Activated CD4-positive, alpha-beta T cell treated with anti-CD3 and anti-CD28 coated beads, Interleukin-2, amount 10 ng/mL, durations not matched to agents 24 days and 14 days (primary cell): ENCODE measurements at regions not wholly inside any gene's neighbourhood (a gene's known extent, or its start where the extent isn't known, plus 50 kb on each side); places are given as distances from the start of the nearest gene placed in this dataset.

Experiments
- DNase-seq: peaks from one replicate; pipeline ENCODE4 v3.0.0; 2022
- H3K27ac Mint-ChIP-seq: one replicate; pipeline ENCODE4 v1.8.0; 2022; ENCODE audit warnings: mild to moderate bottlenecking, mixed read lengths
- H3K27me3 Mint-ChIP-seq: one replicate; pipeline ENCODE4 v1.8.0; 2022; ENCODE audit warnings: mixed read lengths
- H3K36me3 Mint-ChIP-seq: one replicate; pipeline ENCODE4 v1.8.0; 2022; ENCODE audit warnings: low read depth, mild to moderate bottlenecking, mixed read lengths
- H3K4me1 Mint-ChIP-seq: one replicate; pipeline ENCODE4 v1.8.0; 2021; ENCODE audit warnings: mixed read lengths
- H3K4me3 Mint-ChIP-seq: one replicate; pipeline ENCODE4 v1.8.0; 2022; ENCODE audit warnings: mild to moderate bottlenecking, moderate library complexity, mixed read lengths
- H3K9me3 Mint-ChIP-seq: one replicate; pipeline ENCODE4 v1.8.0; 2021; ENCODE audit warnings: mixed read lengths
- intact Hi-C: fragments of 100-400 bp; cut with micrococcal nuclease; formaldehyde crosslinking; loops from one replicate; pipeline ENCODE4 v1.15.1; 2023

DNA sequence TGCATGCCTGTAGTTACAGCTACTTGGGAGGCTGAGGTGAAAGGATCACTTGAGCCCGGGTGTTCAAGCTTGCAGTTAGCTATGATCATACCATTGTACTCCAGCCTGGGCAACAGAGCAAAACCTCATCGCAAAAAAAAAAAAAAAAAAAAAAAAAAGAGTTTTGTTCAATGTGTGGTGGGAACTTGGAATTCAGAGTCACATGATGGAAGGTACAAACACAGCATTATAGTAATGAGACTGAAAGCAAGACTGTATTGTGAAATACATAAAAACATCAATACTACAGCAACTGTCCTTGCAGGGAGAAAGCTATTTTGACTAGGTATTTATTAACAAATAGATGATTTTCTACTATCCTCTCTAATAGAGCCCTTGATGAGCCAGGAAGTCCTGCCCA, 393.2 kb downstream of the DLEU7 start:
- Mint-ChIP-seq H3K27me3 (peaks cover 7% of the 10 kb centered on the region), H3K36me3 (no peaks in the 10 kb centered on the region), H3K27ac (no peak overlapping the region), H3K4me1 (peaks cover 2% of the 10 kb centered on the region), H3K9me3 (peaks cover 3% of the 10 kb centered on the region), H3K4me3 (no peak overlapping the region)
- no peak for DNase-seq
- intact Hi-C loops, result no loop called here

DNA sequence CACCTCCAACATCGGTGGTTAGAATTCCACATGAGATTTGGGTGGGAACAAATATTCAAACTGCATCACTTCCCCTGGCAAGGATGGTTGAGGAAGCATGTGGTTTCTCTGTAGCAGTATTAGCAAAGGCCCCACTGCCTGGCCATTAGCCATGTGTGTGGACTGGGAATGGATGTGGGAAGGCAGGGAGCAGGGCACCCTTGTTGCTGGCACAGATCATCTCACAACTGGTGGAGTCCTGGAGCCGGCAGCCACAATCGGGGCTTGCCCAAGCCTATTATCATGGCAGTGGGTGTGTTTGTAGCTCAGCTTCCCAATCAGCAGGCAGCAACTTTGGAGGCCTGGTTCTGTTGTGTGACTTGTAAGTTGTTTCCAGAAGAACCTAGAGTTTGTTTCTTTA, 391.9 kb downstream of the DLEU7 start:
- peaks cover 3% of the 10 kb centered on the region for H3K9me3 Mint-ChIP-seq
- peaks cover 4% of the 10 kb centered on the region for H3K27me3 Mint-ChIP-seq
- peaks cover 2% of the 10 kb centered on the region for H3K4me1 Mint-ChIP-seq
- H3K36me3 Mint-ChIP-seq, result no peaks in the 10 kb centered on the region
- intact Hi-C loops, result no loop called here
- no peak for DNase-seq
- no peak overlapping the region for H3K27ac Mint-ChIP-seq
- no peak overlapping the region for H3K4me3 Mint-ChIP-seq

DNA sequence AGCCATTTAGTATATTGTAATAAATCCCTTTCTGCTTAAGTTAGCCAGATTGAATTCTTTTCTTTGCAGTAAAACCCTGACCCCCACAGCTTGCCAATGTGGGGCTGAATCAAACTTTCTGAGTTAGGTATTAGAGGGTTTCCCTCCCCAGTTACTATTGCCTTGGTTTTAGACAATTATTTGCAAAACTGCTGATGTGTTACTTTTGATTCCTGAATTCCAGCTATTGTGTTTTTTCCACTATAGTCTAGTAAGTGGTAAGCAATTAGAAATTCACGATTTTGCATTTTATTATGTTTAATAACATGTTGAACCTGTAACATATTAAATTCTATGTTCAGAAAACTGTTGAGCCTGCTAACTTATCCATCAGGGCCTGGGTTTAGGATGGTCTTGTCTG, 391.5 kb downstream of the DLEU7 start:
- Mint-ChIP-seq H3K4me3 (no peak overlapping the region), H3K27ac (no peak overlapping the region), H3K36me3 (no peaks in the 10 kb centered on the region), H3K9me3 (peaks cover 3% of the 10 kb centered on the region), H3K27me3 (peaks cover 5% of the 10 kb centered on the region), H3K4me1 (peaks cover 2% of the 10 kb centered on the region)
- DNase-seq, result no peak
- intact Hi-C loops, result no loop called here

DNA sequence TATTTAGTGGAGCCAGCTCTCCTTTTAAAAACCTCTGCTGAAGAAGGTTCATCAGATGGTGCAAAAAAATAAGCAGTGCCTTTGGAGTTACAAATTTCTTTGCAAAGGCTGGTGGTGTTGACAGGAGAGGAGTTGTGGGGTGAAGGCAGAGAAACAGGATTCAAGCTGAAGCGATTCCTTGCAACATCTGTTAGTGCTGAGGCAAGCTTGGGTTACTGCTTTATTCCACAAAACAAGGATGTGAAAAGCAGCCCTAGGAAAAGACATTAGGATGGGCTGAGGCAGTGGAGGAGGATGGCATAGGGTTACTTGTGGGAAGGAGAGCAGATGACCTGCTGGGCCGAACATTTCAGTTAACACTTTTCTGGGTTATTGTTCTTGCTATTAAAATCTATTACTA, 390.7 kb downstream of the DLEU7 start:
- intact Hi-C loops, result no loop called here
- peaks cover 3% of the 10 kb centered on the region for H3K9me3 Mint-ChIP-seq
- no peak overlapping the region for H3K27ac Mint-ChIP-seq
- no peaks in the 10 kb centered on the region for H3K36me3 Mint-ChIP-seq
- H3K4me3 Mint-ChIP-seq, result no peak overlapping the region
- DNase-seq, result no peak
- peaks cover 2% of the 10 kb centered on the region for H3K4me1 Mint-ChIP-seq
- peaks cover 7% of the 10 kb centered on the region for H3K27me3 Mint-ChIP-seq

DNA sequence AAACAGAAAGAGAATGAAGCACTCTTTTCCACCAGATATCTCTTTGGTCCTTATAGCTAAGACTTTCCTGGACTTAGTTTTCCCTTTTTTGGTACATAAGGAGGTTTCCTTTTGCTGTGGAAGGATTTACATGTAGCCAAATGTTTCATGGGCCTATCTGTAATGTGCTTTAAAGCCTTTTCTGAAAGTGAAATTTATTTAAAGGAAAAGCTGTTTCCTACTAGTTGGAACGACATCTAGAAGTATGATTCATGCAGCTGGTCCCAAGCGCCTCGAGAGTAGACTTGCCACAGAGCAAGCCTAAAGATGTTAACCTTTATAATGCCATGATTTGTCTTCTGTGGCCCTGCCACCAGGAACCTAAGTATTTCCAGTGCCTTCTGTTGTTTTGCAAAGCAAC, 390.3 kb downstream of the DLEU7 start:
- intact Hi-C loops, result no loop called here
- DNase-seq, result no peak
- Mint-ChIP-seq H3K27ac (no peak overlapping the region), H3K4me1 (peaks cover 2% of the 10 kb centered on the region), H3K9me3 (peaks cover 3% of the 10 kb centered on the region), H3K4me3 (no peak overlapping the region), H3K27me3 (peaks cover 7% of the 10 kb centered on the region), H3K36me3 (no peaks in the 10 kb centered on the region)

DNA sequence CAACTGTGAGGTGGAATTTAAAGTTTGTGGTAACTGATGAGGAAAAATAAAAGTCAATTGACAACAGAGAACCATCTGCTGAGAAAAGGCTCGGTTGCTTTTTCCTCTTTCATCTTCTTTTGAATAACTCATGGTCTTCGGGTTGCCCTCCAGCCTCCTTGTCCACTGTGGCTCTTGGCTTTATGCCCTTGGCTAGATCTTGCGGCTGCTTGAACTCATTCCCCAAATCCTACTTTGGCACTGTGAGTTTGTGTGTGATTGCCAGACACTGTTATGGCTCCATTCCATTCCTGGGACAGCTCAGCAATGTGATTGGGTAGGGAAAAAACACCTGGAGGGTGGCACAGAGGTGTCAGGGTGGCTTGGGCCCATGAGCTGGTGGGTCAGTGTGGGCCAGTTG, 387.4 kb downstream of the DLEU7 start:
- intact Hi-C loops, result no loop called here

DNA sequence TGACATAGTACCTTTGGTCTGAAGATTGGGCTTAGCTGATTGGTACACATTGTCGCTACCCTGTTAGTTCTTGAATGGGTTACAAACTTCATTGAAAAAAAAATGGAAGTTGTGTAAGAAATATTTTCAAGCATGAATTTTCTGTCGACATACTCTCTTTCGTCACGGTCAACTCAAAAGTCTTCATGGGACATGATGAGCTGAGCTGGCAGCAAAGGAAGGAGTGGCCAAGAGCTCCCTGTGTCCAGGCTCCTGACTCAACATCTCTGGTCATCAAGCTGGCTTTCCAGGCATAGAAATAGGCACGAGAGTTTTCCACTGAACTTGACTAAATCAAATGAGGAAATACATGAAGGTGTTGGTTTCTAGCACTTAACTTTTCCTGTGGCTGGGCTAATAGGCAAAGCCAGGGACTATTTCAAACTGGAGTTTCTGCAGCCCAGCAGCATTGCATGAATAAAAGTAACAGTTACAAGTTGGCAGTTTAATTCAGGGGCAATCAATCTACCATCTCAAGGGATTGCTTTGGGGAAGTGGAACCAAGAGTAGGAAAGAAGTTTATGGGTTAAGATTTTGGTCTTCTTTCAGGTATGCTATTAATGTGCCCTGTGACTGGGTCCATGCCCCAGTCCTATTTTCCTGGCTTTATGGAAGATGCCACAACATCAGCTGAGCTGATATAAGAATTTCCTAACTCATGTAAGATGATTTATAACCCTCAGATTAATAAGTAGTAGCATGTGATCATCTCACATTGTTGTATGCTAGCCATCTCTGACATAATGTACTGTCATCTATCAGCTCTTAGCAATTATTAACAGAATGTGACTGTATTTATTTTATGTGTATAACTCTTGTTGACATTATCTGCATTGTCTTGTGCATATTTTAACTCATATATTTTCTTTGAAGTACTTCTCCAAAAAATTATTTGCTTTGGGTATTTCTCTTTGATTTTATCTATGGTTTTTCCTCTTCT, 385.8 kb downstream of the DLEU7 start:
- DNase-seq, result no peak
- Mint-ChIP-seq H3K4me3 (no peak overlapping the region), H3K4me1 (peaks cover 2% of the 10 kb centered on the region), H3K36me3 (no peaks in the 10 kb centered on the region), H3K27me3 (peaks cover 15% of the 10 kb centered on the region), H3K27ac (no peak overlapping the region), H3K9me3 (no peaks in the 10 kb centered on the region)
- intact Hi-C loops, result no loop called here

More for the DNA sequence above, 387.4 kb downstream of the DLEU7 start:
- Mint-ChIP-seq H3K27ac (no peak overlapping the region), H3K4me1 (peaks cover 2% of the 10 kb centered on the region), H3K4me3 (no peak overlapping the region), H3K36me3 (no peaks in the 10 kb centered on the region), H3K9me3 (no peaks in the 10 kb centered on the region), H3K27me3 (peaks cover 7% of the 10 kb centered on the region)
- no peak for DNase-seq

DNA sequence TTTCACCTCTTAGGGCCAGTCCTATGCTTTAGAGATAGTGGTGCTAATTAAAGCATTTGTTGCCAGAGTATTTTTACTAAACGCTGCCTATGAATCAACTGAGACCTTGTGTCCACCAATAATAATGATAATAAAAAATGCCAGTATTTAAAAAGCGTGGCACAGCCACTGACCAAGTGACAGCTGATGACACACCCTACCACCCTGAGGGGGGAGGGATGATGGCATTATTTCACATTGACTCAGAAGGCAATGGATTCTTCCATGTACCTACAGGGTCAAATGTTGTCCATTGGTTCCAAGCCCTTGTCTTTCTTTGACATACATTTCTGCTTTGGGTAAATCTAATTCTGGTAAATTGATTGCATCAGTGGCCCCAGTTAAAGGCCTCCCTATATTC, 384.4 kb downstream of the DLEU7 start:
- DNase-seq, result no peak
- Mint-ChIP-seq H3K4me3 (no peak overlapping the region), H3K9me3 (no peaks in the 10 kb centered on the region), H3K27ac (no peak overlapping the region), H3K4me1 (no peaks in the 10 kb centered on the region), H3K27me3 (peaks cover 15% of the 10 kb centered on the region), H3K36me3 (no peaks in the 10 kb centered on the region)
- intact Hi-C loops, result no loop called here

DNA sequence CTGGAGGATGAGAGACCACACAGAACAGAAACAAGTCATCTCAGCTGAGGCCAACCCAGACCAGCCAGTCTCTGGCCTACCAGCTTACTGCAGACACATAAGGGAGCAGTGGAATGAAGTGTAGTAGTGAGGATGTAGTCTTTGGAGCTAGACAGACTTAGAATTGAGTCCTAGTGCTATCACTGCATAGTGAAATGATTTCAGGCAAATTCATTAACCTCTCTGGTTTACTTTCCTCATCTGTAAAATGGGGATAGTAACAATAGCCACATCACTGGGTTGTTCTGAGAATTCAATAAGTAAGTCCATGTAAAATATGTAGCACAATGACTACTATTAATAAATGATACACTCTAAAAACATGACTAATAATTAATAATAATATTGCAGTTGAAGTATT, 383.8 kb downstream of the DLEU7 start:
- peaks cover 17% of the 10 kb centered on the region for H3K27me3 Mint-ChIP-seq
- no peaks in the 10 kb centered on the region for H3K36me3 Mint-ChIP-seq
- no peak overlapping the region for H3K4me3 Mint-ChIP-seq

DNA sequence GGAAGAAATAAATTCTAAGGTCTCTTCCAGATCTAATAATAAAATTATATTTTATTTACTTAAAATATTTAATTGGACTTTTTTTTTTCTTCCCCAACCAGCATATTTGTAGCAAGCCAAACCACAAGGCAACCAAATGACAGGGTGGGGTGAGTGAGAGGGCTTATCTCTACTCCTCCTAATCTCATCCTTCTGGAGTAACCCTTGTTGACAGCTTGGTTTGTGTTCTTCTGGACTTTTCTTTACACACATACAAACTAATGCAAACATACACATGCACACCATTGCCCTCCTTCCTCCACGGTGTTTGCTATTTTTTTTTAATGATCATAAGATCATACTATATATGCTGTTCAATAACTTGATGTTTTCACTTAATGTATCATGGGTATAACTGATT, 383.1 kb downstream of the DLEU7 start:
- no peaks in the 10 kb centered on the region for H3K4me1 Mint-ChIP-seq
- intact Hi-C loops, result no loop called here
- DNase-seq, result no peak
- H3K36me3 Mint-ChIP-seq, result no peaks in the 10 kb centered on the region
- H3K27me3 Mint-ChIP-seq, result peaks cover 19% of the 10 kb centered on the region
- H3K27ac Mint-ChIP-seq, result no peak overlapping the region
- no peak overlapping the region for H3K4me3 Mint-ChIP-seq
- no peaks in the 10 kb centered on the region for H3K9me3 Mint-ChIP-seq

More for the DNA sequence above, 383.8 kb downstream of the DLEU7 start:
- H3K27ac Mint-ChIP-seq, result no peak overlapping the region
- intact Hi-C loops, result no loop called here
- no peak for DNase-seq
- no peaks in the 10 kb centered on the region for H3K9me3 Mint-ChIP-seq
- H3K4me1 Mint-ChIP-seq, result no peaks in the 10 kb centered on the region

DNA sequence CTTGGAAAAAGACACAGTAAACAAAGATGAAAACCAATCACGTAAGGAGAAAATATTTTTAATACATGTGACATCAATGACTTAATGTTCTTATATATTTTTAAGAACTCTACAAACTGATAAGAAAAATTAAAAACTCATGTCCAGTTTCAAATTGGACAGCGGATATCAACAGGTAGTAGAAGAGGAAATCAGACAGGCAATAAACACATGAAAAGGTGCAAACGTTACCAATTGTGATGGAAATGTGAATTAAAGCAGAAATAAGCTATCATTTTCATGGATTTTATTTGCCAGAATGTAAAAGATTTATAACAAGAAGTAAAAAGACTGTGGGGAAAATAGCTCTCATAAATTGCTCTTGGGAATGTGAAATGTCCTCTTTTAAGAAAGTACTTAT, 382.3 kb downstream of the DLEU7 start:
- H3K4me1 Mint-ChIP-seq, result no peaks in the 10 kb centered on the region
- no peak overlapping the region for H3K27ac Mint-ChIP-seq
- intact Hi-C loops, result no loop called here
- H3K4me3 Mint-ChIP-seq, result no peak overlapping the region
- DNase-seq, result no peak
- H3K9me3 Mint-ChIP-seq, result no peaks in the 10 kb centered on the region
- no peaks in the 10 kb centered on the region for H3K36me3 Mint-ChIP-seq
- peaks cover 18% of the 10 kb centered on the region for H3K27me3 Mint-ChIP-seq

DNA sequence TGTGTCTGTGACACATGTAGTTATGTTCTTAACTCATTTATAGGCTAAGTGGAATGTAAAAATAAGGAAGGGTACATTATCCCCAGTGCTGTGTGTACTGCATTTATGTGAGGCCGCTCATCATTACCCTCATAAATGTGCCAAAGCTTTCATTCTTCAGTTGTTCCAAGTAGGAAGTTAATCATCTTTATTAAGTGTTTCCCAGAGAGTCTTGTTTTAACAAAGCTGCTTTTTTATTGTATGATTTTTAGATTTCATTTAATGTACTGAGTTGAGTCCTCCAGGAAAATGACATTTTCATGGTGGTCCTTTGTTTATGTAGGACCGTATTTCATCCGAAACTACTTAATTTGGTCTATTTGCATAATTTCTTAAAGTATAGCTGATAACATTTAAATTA, 379.8 kb downstream of the DLEU7 start:
- no peak overlapping the region for H3K4me3 Mint-ChIP-seq
- DNase-seq, result no peak
- intact Hi-C loops, result no loop called here
- H3K27me3 Mint-ChIP-seq, result peaks cover 23% of the 10 kb centered on the region
- H3K9me3 Mint-ChIP-seq, result no peaks in the 10 kb centered on the region
- H3K27ac Mint-ChIP-seq, result no peak overlapping the region
- no peaks in the 10 kb centered on the region for H3K36me3 Mint-ChIP-seq
- no peaks in the 10 kb centered on the region for H3K4me1 Mint-ChIP-seq

DNA sequence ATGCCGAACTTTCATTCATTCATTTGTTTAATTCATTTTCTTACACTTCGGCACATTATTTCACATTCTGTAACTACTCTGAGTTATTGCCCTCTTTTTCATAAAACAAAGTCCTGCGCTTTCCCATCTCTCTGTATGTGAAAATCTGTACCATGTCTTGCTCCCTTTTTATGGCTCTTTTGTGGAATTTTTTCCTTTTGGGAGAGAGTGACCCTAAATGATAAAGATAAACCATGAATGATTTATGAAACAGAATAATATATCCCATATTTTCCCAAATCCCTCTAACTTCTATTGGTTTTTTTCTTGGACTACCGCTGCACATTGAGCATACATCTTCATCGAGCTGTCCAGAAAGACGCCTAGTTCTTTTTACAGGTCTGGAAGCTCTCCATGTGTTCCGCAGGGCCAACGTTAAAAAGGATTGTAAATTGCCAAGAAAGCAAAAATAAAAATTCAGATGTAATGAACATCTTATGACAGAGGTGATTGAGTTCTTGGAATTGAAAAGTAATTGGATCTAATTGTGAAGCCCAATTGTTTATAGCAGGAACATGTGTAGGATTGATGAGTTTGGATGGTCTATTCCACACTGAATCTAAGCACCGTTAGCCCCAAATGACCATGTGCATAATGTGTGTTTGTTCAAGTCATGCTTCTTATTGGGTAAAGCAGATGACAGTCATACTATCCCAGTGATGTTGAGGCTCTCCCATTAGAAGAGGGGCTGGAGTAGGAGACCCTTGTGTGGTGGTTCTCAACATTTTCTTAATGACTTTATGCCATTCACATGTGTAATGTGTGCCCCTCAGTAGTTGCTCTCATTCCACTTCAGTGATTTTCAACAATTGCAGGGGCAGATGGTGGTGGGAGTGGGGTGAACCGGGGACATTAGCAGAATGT, 378.9 kb downstream of the DLEU7 start:
- intact Hi-C loops, result no loop called here
- Mint-ChIP-seq H3K36me3 (no peaks in the 10 kb centered on the region), H3K27ac (no peak overlapping the region), H3K4me3 (no peak overlapping the region), H3K4me1 (no peaks in the 10 kb centered on the region), H3K9me3 (peaks cover 3% of the 10 kb centered on the region), H3K27me3 (peaks cover 28% of the 10 kb centered on the region)
- no peak for DNase-seq

DNA sequence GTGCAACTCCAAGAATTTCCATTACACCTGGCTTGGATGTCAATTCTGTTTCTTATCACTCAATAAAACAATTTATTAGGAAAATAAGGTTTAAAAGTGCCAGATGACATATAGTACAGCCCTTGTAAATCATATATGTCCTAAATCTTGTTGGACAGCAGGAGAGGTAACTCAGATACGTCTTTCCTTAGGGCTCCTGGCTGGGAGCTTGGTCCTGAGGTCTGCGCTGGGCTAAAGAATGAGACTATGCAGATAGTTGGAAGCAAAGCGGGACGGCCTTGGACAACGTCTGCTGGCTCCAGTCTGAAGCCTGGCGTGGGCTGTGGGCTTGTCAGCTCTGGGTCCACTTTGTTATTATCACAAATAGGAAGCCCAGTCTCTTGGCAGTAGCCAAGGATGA, 377.0 kb downstream of the DLEU7 start:
- H3K4me1 Mint-ChIP-seq, result no peaks in the 10 kb centered on the region
- no peak overlapping the region for H3K4me3 Mint-ChIP-seq
- no peak for DNase-seq
- intact Hi-C loops, result no loop called here
- no peaks in the 10 kb centered on the region for H3K36me3 Mint-ChIP-seq
- no peak overlapping the region for H3K27ac Mint-ChIP-seq
- peaks cover 32% of the 10 kb centered on the region for H3K27me3 Mint-ChIP-seq
- H3K9me3 Mint-ChIP-seq, result peaks cover 7% of the 10 kb centered on the region
